ENCODE measurements at regions not wholly inside any gene's neighbourhood (a gene's known extent, or its start where the extent isn't known, plus 50 kb on each side); places are given as distances from the start of the nearest gene placed in this dataset.

- Histone ChIP-seq H3K9me3 (peaks cover 0 to 6% (median 2%) of the 10 kb centered on the region in 4 donors), H3K4me3 (no peak overlapping the region), H3K27ac (no peak overlapping the region), H3K4me1 (no peaks in the 10 kb centered on the region), H3K27me3 (no peaks in the 10 kb centered on the region), H3K36me3 (no peaks in the 10 kb centered on the region)
- 87 to 89% methylated on average over 4 of the region's 4 CpGs for whole genome bisulfite sequencing, 2 donors
- TF ChIP-seq CTCF (IDR thresholded peaks at IDR 0.05): no peak
- no peak for TF ChIP-seq POLR2A (IDR thresholded peaks at IDR 0.05)
- TF ChIP-seq EP300 (IDR thresholded peaks at IDR 0.05): no peak
- DNase-seq (ENCODE audit: low spot score in 2 of 2): no peak
Observed at GRCh38 chr4:32752962-32753361, 2032.8 kb downstream of the PCDH7 start.

DNA sequence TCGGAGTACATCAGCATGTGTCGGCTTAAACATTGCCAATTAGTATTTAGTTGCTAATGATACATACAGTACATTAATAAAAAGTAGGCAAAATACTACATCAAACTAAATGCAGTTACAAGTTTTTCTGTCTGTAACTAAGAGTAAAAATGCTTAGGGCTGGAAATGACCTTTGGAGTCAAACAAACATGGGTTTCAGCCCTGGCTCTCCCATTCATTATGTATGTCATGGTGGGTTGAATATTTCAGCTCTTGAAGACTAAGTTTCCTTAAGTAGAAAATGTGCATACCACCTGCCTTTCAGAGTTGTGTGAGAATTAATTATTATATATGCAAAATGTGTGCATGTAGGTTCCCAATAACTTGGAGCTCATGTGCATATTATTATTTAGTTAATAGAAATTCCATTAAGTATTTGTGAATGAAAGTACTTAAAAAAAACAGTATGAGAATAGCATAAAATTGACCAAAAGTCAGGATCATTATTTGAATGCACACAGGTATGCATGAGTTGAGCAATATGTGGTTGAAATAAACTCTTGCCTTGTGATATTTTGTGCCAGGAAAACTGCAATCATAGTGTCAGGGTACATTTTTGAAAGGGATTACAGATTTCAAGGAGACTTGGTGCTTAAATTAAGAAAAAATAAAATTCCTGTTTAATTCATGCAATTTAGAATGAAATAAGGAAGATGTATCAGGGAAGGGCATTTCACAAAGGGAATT is 2048.7 kb downstream of the PCDH7 start:
- H3K27ac ChIP-seq: no peak overlapping the region
- DNase-seq (ENCODE audit: low spot score in 2 of 2): no peak
- H3K4me1 ChIP-seq: no peaks in the 10 kb centered on the region
- TF ChIP-seq POLR2A (IDR thresholded peaks at IDR 0.05) (no peak), EP300 (IDR thresholded peaks at IDR 0.05) (no peak), CTCF (IDR thresholded peaks at IDR 0.05) (no peak)
- no peak overlapping the region for H3K4me3 ChIP-seq
- H3K36me3 ChIP-seq: no peaks in the 10 kb centered on the region
- 93 to 94% methylated on average over 2 of the region's 2 CpGs for WGBS, 2 donors
- no peaks in the 10 kb centered on the region for H3K9me3 ChIP-seq
- H3K27me3 ChIP-seq: no peaks in the 10 kb centered on the region

- 76 to 81% methylated on average over 6 of the region's 6 CpGs for WGBS, 2 donors
- H3K9me3 ChIP-seq: no peaks in the 10 kb centered on the region
- no peak overlapping the region for H3K4me3 ChIP-seq
- H3K27ac ChIP-seq: no peak overlapping the region
- TF ChIP-seq CTCF (IDR thresholded peaks at IDR 0.05) (no peak), EP300 (IDR thresholded peaks at IDR 0.05) (no peak), POLR2A (IDR thresholded peaks at IDR 0.05) (no peak)
- no peaks in the 10 kb centered on the region for H3K27me3 ChIP-seq
- H3K4me1 ChIP-seq: no peaks in the 10 kb centered on the region
- H3K36me3 ChIP-seq: no peaks in the 10 kb centered on the region
- no peak for DNase-seq (ENCODE audit: low spot score in 2 of 2)
Observed at GRCh38 chr4:32771491-32771890, 2051.3 kb downstream of the PCDH7 start.

DNA sequence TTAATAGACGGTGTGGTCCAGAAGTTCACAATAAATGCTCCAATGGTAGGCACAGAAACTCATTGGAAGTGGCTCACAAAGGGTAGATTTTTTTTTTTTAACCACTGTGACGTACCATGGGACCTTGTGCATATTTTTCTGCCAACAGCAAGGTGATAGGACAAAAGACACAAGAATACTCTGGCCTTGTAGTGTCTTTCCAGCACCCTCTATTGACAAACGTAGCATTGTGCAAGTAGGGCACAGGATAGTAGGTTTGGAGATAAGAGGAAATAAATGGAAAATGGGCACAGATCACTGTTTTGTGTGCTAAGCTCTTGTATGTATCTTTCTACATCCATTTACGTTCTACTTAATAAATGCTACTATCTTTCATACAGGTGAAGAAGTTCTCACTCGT is 2054.9 kb downstream of the PCDH7 start:
- 63 to 65% methylated on average over 5 of the region's 5 CpGs for WGBS, 2 donors
- DNase-seq (ENCODE audit: low spot score in 2 of 2): no peak
- H3K27me3 ChIP-seq: no peaks in the 10 kb centered on the region
- TF ChIP-seq CTCF (IDR thresholded peaks at IDR 0.05): peak in 2 of 5 experiments; percentile 6 to 11
- TF ChIP-seq POLR2A (IDR thresholded peaks at IDR 0.05): no peak
- no peak overlapping the region for H3K27ac ChIP-seq
- no peaks in the 10 kb centered on the region for H3K36me3 ChIP-seq
- no peaks in the 10 kb centered on the region for H3K9me3 ChIP-seq
- H3K4me1 ChIP-seq: no peaks in the 10 kb centered on the region
- H3K4me3 ChIP-seq: no peak overlapping the region

- TF ChIP-seq POLR2A (IDR thresholded peaks at IDR 0.05) (no peak), EP300 (IDR thresholded peaks at IDR 0.05) (no peak), CTCF (IDR thresholded peaks at IDR 0.05) (no peak)
- H3K27me3 ChIP-seq: no peaks in the 10 kb centered on the region
- no peaks in the 10 kb centered on the region for H3K4me1 ChIP-seq
- DNase-seq (ENCODE audit: low spot score in 2 of 2): no peak
- 91 to 94% methylated on average over 3 of the region's 3 CpGs for WGBS, 2 donors
- no peak overlapping the region for H3K4me3 ChIP-seq
- H3K9me3 ChIP-seq: no peaks in the 10 kb centered on the region
- no peak overlapping the region for H3K27ac ChIP-seq
- H3K36me3 ChIP-seq: no peaks in the 10 kb centered on the region
Observed at GRCh38 chr4:32776435-32777203, 2056.4 kb downstream of the PCDH7 start.
